HepG2 (cell line): ENCODE measurements at regions not wholly inside any gene's neighbourhood (a gene's known extent, or its start where the extent isn't known, plus 50 kb on each side); places are given as distances from the start of the nearest gene placed in this dataset.

Source experiments
- ATAC-seq: fragments of 200-7000 bp; cut with Tn5 transposase; 3 replicates; pipeline ENCODE4 v1.9.1; 2020; ENCODE audit warnings: mild to moderate bottlenecking, moderate library complexity
- BruUV-seq: library from RNA; stranded (reverse); fragments of 400-500 nt; replicated peaks from 2 replicates; lab custom pipeline; 2021; lab: Mats Ljungman, UMichigan
- CTCF ChIA-PET: fragments of 300-600 bp; formaldehyde crosslinking; extraction: SDS; loops from one replicate; lab custom pipeline; 2021; ENCODE audit warnings: low total read pairs, inconsistent platforms, low intra/inter-chr PET ratio; lab: Yijun Ruan, JAX
- POLR2A ChIA-PET: fragments of 350-600 bp; sonication (Branson Sonifier 250); formaldehyde crosslinking; loops from one replicate; lab custom pipeline; 2020; ENCODE audit warnings: antibody characterized with exemption, inconsistent platforms; lab: Yijun Ruan, JAX
- DNase-seq: peaks from one replicate; pipeline ENCODE4 v3.0.0-alpha.2; 2015; ENCODE audit warnings: low spot score
- FAIRE-seq: peaks from 3 replicates; lab custom pipeline; 2011; peaks lifted over from hg19 to GRCh38; lab: Jason Lieb, UNC
- H2AFZ ChIP-seq: one replicate; pipeline ENCODE4 v1.6.1; 2011; ENCODE audit warnings: low read length, inconsistent platforms
- H3K27ac ChIP-seq: fragments of 300-600 bp; 3 replicates; pipeline ENCODE4 v1.8.0; 2011; ENCODE audit warnings: mixed run types, mild to moderate bottlenecking, mixed read lengths, low read length, inconsistent platforms; ENCODE audit not compliant: insufficient read depth; ENCODE audit errors: extremely low read length
- H3K27me3 ChIP-seq, 2 experiments: fragments of 200-600 bp in 1 of 2; 2 replicates in 1 of 2; 3 replicates in 1 of 2; pipeline versions ENCODE4 v1.6.0 to v1.8.0; 2011; ENCODE audit warnings: low read length in 2 of 2, mild to moderate bottlenecking in 2 of 2, moderate library complexity in 2 of 2, inconsistent platforms in 1 of 2; ENCODE audit not compliant: insufficient read depth in 2 of 2, control insufficient read depth in 1 of 2
- H3K36me3 ChIP-seq, 2 experiments: fragments of 200-600 bp in 1 of 2; replicated peaks in 1 of 2; 2 replicates in 1 of 2; 3 replicates in 1 of 2; pipeline versions ENCODE4 v1.5.1 to v1.8.0; 2011; ENCODE audit warnings: low read length in 2 of 2, inconsistent platforms in 1 of 2; ENCODE audit not compliant: insufficient read depth in 2 of 2, control insufficient read depth in 1 of 2
- H3K4me1 ChIP-seq: 2 replicates; pipeline ENCODE4 v1.5.1; 2012; ENCODE audit warnings: low read length, inconsistent platforms; ENCODE audit not compliant: insufficient read depth
- H3K4me2 ChIP-seq: 2 replicates; pipeline ENCODE4 v1.6.0; 2011; ENCODE audit warnings: low read depth, low read length, inconsistent platforms
- H3K4me3 ChIP-seq, 3 experiments: fragments of 200-600 bp in 1 of 3; sonication (generic), shearing (Covaris generic) in 1 of 3; replicated peaks in 1 of 3; 2 replicates each; pipeline ENCODE4 v1.5.1; 2011 to 2016; ENCODE audit warnings: low read length in 3 of 3, inconsistent platforms in 2 of 3, low read depth in 2 of 3, mild to moderate bottlenecking in 2 of 3, control low read depth in 1 of 3, mixed read lengths in 1 of 3; ENCODE audit not compliant: insufficient read depth in 1 of 3
- H3K79me2 ChIP-seq: one replicate; pipeline ENCODE4 v1.6.1; 2011; ENCODE audit warnings: low read length, inconsistent platforms; ENCODE audit not compliant: insufficient read depth
- H3K9ac ChIP-seq: 2 replicates; pipeline ENCODE4 v1.6.0; 2011; ENCODE audit warnings: mild to moderate bottlenecking, low read depth, low read length, inconsistent platforms; ENCODE audit not compliant: insufficient read depth
- H3K9me3 ChIP-seq: 2 replicates; pipeline ENCODE4 v1.5.1; 2012; ENCODE audit warnings: mild to moderate bottlenecking, low read length
- H4K20me1 ChIP-seq: 2 replicates; pipeline ENCODE4 v1.6.0; 2011; ENCODE audit warnings: inconsistent platforms, mild to moderate bottlenecking, low read length, moderate library complexity; ENCODE audit not compliant: insufficient read depth
- KDM4B ChIP-seq: sonication (generic); formaldehyde crosslinking; IDR thresholded peaks from 2 replicates; pipeline ENCODE4 v1.4.0; 2020; ENCODE audit warnings: missing genetic modification reagents
- ZBTB39 ChIP-seq: sonication (generic); formaldehyde crosslinking; IDR thresholded peaks from 2 replicates; pipeline ENCODE4 v1.5.0; 2020; ENCODE audit warnings: missing genetic modification reagents
- ZBTB7A ChIP-seq: sonication (generic); formaldehyde crosslinking; IDR thresholded peaks from 2 replicates; pipeline ENCODE4 v1.8.0; 2022; ENCODE audit warnings: mild to moderate bottlenecking, missing genetic modification reagents
- ZFP36 ChIP-seq: fragments of 150-350 bp; IDR thresholded peaks from 2 replicates; pipeline ENCODE4 v1.6.1; 2018; ENCODE audit warnings: borderline replicate concordance, low read length, low read depth; ENCODE audit not compliant: partially characterized antibody
- ZFX ChIP-seq: sonication (generic); formaldehyde crosslinking; IDR thresholded peaks from 2 replicates; pipeline ENCODE4 v1.4.0; 2020; ENCODE audit warnings: mild to moderate bottlenecking, low read depth, missing genetic modification reagents, moderate library complexity
- ZNF138 ChIP-seq: sonication (generic); formaldehyde crosslinking; IDR thresholded peaks from 2 replicates; pipeline ENCODE4 v1.5.0; 2020; ENCODE audit warnings: mild to moderate bottlenecking, low read depth, missing genetic modification reagents
- ZNF17 ChIP-seq: sonication (generic); formaldehyde crosslinking; IDR thresholded peaks from 2 replicates; pipeline ENCODE4 v1.5.0; 2020; ENCODE audit warnings: mild to moderate bottlenecking, missing genetic modification reagents
- ZNF335 ChIP-seq: sonication (generic); formaldehyde crosslinking; IDR thresholded peaks from 2 replicates; pipeline ENCODE4 v1.4.0; 2020; ENCODE audit warnings: missing genetic modification reagents
- ZNF558 ChIP-seq: sonication (generic); formaldehyde crosslinking; IDR thresholded peaks from 2 replicates; pipeline ENCODE4 v1.9.0; 2022; ENCODE audit warnings: mild to moderate bottlenecking, missing genetic modification reagents, borderline replicate concordance
- ZNF710 ChIP-seq: sonication (generic); formaldehyde crosslinking; IDR thresholded peaks from 2 replicates; pipeline ENCODE4 v1.5.0; 2020; ENCODE audit warnings: mild to moderate bottlenecking, missing genetic modification reagents, borderline replicate concordance
- ZNF747 ChIP-seq: sonication (generic); formaldehyde crosslinking; IDR thresholded peaks from 2 replicates; pipeline ENCODE4 v1.8.1; 2023; ENCODE audit warnings: missing genetic modification reagents, mild to moderate bottlenecking, borderline replicate concordance
- ZNF790 ChIP-seq: sonication (generic); formaldehyde crosslinking; IDR thresholded peaks from 2 replicates; pipeline ENCODE4 v1.8.0; 2022; ENCODE audit warnings: missing genetic modification reagents, mild to moderate bottlenecking, borderline replicate concordance
- WGBS: methylation state at CpG from one replicate; pipeline ENCODE4 v1.1.6; 2017; ENCODE audit warnings: low lambda C conversion rate; 5-methylcytosine and 5-hydroxymethylcytosine counted together
- in situ Hi-C: cut with HindIII; loops from 2 replicates; pipeline ENCODE4 v1.10.0; 2017; ENCODE audit warnings: low pct_unique_long_range_greater_than_20kb; ENCODE audit not compliant: extremely low pct_ligation_motif_present
- intact Hi-C: fragments of 100-400 bp; cut with micrococcal nuclease; formaldehyde crosslinking; loops from one replicate; pipeline ENCODE4 v1.10.0; 2022; ENCODE audit not compliant: unreplicated experiment

- no TSS peak for BruUV-seq
- no peak overlapping the region for H3K4me3 ChIP-seq
- ChIA-PET POLR2A (no interaction called here), CTCF (no interaction called here)
- H2AFZ ChIP-seq = no peak overlapping the region
- no peak for ATAC-seq
- H3K9me3 ChIP-seq = no peaks in the 10 kb centered on the region
- no peaks in the 10 kb centered on the region for H3K79me2 ChIP-seq
- no peaks in the 10 kb centered on the region for H3K27me3 ChIP-seq
- no peak for DNase-seq
- TF ChIP-seq KDM4B (CRISPR knock-in tag) = no peak
- no peak overlapping the region for H3K9ac ChIP-seq
- H3K4me2 ChIP-seq = no peak overlapping the region
- no peaks in the 10 kb centered on the region for H4K20me1 ChIP-seq
- in situ Hi-C loops (no loop called here), intact Hi-C loops (no loop called here)
- peaks cover 16% of the 10 kb centered on the region; the same call in 1 of the 2 replicates for H3K4me1 ChIP-seq
- no peak for FAIRE-seq
- H3K27ac ChIP-seq = no peak overlapping the region
- 82% methylated on average over 2 of the region's 2 CpGs for WGBS
- no peaks in the 10 kb centered on the region for H3K36me3 ChIP-seq
These were observed 502.5 kb downstream of the SPRY1 start for GRCh38 chr4:123898946-123899666.

- WGBS = 100% methylated on average over 1 of the region's 1 CpG
- H2AFZ ChIP-seq = no peak overlapping the region
- no peak for TF ChIP-seq ZBTB7A
- TF ChIP-seq ZNF747 (CRISPR knock-in tag) = no peak
- no peak for TF ChIP-seq ZNF558 (CRISPR knock-in tag)
- no peak for TF ChIP-seq ZNF138
- no peak for TF ChIP-seq ZFP36
- no peak for TF ChIP-seq ZFX (CRISPR knock-in tag)
- no peak for TF ChIP-seq ZNF710 (CRISPR knock-in tag)
- no peak for TF ChIP-seq ZBTB39 (CRISPR knock-in tag)
- TF ChIP-seq ZNF335 (CRISPR knock-in tag) = no peak
- no peak for TF ChIP-seq ZNF17 (CRISPR knock-in tag)
- no peak for TF ChIP-seq ZNF790 (CRISPR knock-in tag)
These were observed 508.3 kb downstream of the SPRY1 start for GRCh38 chr4:123904882-123905281.

More at GRCh38 chr4:123904882-123905281, 508.3 kb downstream of the SPRY1 start:
- Histone ChIP-seq H3K27me3 (no peaks in the 10 kb centered on the region), H3K36me3 (no peaks in the 10 kb centered on the region), H3K9me3 (peaks cover 6% of the 10 kb centered on the region), H3K9ac (no peak overlapping the region), H3K4me3 (no peak overlapping the region), H3K4me2 (no peak overlapping the region), H3K4me1 (no peaks in the 10 kb centered on the region), H3K27ac (no peak overlapping the region), H3K79me2 (no peaks in the 10 kb centered on the region), H4K20me1 (no peaks in the 10 kb centered on the region)
- POLR2A ChIA-PET = no interaction called here
- DNase-seq (no peak), FAIRE-seq (no peak), ATAC-seq (no peak)
- CTCF ChIA-PET = no interaction called here
- BruUV-seq = no TSS peak
- intact Hi-C loops = no loop called here
- in situ Hi-C loops = no loop called here
